GM18873 (cell line): ENCODE measurements at regions not wholly inside any gene's neighbourhood (a gene's known extent, or its start where the extent isn't known, plus 50 kb on each side); places are given as distances from the start of the nearest gene placed in this dataset.

Experiments
- ATAC-seq: cut with Tn5 transposase; IDR thresholded peaks from one replicate; pipeline ENCODE4 v1.9.1; 2021; ENCODE audit warnings: mild to moderate bottlenecking, moderate library complexity, moderate number of reproducible peaks; ENCODE audit not compliant: unreplicated experiment, low FRiP score

DNA sequence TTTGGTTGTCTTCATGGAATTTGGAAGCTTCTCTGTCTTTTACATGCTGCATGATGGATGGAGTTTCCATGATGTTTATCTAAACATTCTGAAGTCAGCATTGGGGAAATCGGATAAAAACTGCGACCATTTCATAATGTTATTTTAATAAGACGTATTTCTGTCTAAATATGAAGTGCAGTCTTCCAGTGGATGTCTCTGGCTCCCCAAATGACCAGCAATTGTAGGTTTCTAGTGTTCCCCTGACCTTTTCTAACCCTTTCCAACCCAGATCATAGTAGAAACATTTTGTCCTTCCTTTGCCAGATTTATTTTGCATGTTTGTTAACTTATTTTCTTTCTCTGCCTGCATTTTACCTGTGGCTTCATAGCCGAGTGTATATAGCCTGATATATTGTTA lies 559.3 kb downstream of the ADCYAP1 start:
- ATAC-seq: no peak

DNA sequence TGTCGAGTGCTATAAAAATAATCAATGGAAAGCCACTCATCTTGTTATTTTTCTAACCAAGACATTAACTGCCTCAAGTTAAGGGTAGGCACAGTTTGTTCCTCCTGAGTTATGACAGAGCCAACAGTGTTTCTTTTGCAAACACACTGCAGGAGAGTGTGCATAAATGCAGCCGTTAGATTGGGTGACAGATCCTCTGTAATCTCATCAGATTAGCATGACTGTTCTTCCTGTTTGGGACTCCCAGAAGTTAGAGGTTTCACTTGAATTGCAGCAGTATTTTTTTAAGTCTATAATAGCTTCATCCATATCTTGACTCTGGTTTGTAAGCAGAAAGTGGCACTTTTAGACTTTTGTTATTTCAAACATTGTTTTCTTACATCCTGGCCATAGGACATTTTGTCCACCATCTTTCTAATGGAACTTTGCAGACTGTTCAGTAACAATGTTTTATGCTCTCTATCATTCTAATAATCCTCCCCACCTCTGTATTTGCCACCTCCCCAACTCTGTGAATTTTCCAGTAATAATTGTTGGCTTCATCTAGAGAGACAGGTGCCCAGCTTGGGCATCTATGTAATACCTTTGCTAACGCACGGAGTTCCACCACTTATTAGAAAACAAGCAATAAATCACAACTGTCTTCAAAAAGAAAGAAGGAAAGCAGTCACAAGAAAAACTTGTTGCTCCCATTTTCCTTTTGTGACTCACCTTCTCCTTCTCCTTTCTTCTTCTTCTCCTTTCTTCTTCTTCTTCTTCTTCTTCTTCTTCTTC lies 560.0 kb downstream of the ADCYAP1 start:
- no peak for ATAC-seq

DNA sequence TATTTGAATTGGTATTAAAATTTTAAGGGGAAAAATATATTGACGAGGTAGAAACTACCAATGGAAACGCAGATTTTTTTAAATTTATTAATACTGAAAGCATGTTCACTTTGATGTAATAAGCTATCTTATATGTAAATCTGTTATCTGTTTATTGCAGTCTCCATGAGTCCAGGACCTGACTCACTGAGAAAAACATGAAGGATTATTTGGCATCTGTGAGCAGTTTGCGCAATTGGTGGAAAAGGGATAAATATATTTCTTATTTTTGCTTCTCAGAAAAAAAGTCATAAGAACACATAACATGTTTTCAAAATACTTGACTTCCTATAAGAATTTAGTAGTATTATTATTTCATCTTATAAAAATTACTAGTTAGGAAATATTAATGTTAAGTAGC lies 561.4 kb downstream of the ADCYAP1 start:
- no peak for ATAC-seq

DNA sequence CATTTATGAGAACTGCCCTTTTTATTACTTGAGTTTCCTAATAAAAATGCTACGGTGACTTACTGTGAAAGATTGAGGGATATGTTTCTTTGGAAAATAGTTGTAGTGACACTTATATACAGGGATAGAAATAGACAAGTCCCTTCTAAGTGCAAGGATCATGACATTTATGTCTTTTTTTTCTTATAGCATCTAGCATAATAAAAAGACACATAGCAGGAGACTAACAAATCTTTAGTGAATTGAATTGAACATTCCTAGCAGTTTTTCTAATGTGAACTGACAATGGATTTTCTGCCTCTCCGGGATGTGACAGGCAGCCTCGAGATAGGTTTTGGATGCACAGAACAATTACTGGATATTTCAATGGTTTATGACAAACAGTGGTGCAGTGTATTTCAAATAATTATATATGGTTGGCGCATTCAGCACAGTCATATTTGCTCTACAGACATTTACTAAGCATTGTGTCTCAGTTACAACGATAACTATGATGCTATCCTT lies 562.8 kb downstream of the ADCYAP1 start:
- ATAC-seq: no peak

DNA sequence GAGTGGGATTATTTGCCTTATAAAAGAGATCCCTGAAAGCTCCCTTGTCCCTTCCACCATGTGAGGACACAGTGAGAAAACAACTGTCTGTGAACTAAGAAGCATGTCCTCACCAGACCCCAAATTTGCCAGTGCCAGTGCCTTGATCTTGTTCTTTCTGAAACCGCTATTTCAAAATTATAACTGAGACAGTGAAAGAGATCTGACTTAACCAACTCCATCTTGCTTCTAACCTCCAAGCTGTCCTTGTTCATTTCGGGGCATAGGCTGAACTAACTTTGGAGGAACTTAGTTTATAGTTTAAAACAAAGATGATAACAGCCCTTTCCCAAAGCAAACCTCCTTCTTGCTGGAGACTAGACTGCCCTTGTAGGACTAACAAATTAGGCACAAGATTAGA lies 563.9 kb downstream of the ADCYAP1 start:
- ATAC-seq: no peak

DNA sequence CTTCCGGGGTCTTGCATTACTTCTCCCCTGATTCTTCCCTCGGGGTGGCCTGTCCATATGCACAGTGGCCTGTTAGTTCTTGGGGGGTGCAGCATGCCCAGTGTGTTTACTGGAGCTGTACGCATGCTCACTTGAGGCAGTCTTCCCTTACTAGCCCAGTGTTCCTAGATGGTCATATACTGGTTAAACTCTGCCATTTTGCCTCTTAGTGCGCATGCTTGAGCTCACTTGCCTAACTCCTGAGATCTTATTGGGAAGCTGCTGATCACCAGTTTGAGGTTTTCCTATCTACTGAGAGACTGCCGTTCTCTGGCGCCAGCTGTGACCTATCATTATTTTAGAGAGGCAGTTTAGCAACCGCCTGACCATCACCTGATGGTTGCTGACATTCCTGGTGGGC lies 571.2 kb downstream of the ADCYAP1 start:
- no peak for ATAC-seq

DNA sequence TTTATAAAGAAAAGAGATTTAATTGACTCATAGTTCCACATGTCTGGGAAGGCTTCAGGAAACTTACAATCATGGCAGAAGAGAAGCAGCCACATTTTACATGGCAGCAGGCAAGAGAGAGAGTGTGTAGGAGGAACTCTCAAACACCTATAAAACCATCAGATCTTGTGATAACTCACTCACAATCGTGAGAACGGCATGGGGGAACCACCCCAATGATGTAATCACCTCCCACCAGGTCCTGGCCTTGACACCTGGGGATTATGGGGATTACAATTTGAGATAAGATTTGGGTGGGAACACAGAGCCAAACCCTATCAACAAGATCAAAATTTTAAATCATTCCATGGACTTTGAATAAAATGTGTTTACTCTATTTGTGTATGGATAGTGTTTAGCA lies 575.6 kb downstream of the ADCYAP1 start:
- ATAC-seq: no peak

DNA sequence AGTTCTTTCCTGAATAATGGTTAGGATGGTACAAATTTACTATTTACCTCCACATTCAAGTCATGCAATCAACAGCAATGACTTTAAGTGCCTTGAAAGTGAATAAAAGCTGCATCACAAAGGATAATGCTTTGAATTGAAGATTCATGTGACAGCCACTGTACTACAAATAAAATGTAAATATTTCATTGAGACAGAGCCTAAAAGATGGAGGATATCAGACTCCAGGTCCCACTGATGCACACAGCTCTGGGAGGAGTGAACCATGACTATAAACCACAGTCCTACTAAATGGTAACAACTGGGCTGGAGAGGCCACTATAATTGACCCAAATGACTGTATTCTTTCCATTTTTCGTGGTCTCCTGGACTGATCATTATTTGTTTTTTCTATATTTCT lies 576.9 kb downstream of the ADCYAP1 start:
- ATAC-seq: no peak

DNA sequence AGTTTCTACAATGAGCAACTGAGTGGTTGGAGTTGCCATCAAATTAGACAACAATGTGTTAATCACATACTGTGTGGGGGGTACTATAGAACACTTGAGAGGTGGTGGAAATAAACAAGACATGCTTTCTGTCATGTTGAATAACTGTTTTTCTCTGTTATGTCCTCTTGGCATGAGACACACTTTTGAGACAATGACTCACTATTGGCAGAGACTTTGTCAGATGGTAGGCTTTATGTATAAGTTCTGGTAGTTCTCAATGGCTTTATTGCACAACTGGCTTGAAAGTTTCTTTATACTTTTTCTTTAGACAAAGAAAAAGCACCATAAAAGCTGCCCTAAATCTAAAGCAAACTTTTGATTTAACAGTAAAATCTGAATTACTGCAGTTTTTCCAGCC lies 578.7 kb downstream of the ADCYAP1 start:
- no peak for ATAC-seq

DNA sequence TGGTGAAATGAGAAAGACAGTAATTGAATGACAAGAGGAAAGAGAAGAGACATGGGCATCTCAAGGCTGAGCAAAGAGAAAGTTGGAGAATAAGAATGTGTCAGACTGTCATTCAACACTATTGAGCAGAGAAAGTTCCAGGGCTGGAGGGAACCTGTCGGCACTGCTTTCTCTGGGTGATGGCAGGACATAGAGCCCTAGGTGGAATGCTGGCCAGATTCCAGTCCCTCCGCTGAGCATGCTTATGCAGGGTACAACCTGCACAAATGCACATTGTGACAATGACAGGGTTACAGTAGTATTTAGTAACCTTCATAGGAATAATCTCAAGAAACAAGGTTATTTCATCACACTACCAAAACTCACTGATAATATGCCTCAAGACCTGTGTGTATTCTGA lies 582.8 kb downstream of the ADCYAP1 start:
- no peak for ATAC-seq

DNA sequence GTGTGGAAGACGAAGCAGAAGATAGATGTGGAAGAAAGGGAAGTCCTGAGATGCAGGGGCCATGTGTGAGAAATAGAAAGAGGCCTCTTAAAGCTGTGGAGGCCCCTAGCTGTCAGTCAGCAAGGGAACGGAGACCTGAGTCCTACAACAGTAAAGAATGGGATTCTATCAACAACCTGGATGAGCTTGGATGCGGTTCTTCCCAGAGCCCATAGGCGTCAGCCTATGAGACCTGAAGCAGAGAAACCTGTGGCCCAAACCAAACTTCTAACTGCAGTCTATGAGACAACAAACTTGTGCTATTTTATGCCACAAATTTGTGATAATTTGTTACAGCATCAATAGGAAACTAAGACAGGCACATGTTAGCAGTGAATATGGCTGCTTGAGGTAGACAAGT lies 583.7 kb downstream of the ADCYAP1 start:
- ATAC-seq: no peak

DNA sequence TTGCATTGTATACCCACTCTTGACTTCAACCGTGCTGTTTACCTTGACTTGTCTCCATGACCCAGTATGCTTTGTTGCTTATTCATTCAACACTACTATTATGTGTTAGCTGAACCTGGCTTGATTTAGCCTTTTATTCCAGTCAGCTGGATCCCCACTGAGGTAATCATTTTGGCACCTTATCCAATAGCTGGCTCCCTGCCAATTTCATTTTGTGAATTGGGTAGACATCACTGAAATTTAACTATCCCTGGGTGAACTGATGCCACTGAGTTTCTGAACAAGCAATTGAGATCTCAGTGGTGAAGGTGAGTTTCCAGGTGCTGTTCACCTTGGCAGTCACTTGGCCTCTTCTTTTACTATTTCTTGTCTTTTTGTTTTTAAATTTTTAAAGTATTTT lies 584.3 kb downstream of the ADCYAP1 start:
- ATAC-seq: no peak

DNA sequence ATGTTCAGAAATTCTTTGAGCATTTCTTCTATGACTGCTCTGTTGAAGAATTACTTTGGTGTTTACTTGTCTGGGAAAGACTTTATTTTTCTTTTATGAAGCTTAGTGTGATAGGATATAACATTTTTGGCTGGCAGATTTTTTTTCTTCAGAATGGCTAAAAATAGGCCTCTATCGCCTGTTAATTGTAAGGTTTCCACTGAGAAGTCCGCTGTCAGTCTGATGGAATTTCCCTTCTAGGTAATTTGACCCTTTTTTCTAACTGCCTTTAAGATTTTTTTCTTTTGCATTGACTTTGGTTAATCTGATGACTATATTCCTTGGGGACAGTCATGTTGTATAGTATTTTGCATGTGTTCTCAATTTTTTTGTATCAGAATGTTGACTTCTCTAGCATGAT lies 590.7 kb downstream of the ADCYAP1 start:
- no peak for ATAC-seq

DNA sequence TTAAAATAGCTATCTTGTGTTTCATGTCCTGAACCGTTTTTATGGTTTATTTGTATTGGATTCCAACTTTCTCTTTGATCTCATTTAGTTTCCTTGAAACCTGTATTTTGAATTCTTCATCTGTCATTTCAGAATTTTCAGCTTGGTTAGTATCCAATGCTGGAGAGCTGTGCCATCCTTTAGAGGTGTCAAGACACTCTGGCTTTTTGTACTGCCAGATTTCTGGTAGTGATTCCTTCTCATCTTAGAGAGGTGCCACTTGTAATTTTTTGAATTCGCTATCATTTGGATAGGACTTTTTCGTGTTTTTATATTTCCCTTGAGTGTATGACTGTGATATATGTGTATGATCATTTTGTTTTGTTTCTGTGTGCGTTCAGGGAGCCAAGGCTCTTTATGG lies 591.4 kb downstream of the ADCYAP1 start:
- ATAC-seq: no peak

DNA sequence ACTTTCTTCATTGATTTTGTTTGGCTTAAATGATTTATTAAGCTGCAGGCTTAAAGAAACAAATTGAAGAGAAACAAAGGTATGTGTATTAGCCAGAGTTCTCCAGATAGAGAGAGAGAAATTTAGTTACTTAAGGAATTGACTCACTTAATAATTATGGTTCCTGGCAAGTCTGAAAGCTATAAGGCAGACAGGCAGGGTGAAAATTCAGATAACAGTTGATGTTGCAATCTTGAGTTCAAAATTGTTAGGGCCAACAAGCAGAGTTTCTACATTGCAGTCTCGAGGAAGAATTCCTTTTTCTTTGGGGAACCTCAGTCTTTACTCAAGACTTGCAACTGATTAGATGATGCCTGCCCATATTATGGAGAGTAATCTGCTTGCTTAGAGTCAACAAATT lies 593.5 kb downstream of the ADCYAP1 start:
- ATAC-seq: no peak

DNA sequence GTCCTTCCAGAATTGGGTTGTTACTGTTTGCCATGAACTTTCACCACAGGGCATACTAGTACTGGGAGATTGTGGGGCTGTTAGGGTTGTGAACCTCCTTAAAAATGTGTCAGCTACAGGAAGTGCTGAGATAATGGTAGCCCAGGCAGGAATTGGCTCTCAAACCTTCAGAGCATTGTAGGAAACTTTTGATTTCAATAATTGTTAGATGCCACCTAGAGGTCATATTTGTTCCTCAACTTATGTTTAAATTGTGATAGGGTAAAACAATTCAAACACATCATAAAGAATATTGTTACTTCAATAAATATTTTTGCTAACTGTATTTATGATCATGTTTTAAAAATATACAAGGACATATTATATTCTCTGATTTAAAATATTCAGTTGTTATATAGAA lies 594.6 kb downstream of the ADCYAP1 start:
- ATAC-seq: no peak

DNA sequence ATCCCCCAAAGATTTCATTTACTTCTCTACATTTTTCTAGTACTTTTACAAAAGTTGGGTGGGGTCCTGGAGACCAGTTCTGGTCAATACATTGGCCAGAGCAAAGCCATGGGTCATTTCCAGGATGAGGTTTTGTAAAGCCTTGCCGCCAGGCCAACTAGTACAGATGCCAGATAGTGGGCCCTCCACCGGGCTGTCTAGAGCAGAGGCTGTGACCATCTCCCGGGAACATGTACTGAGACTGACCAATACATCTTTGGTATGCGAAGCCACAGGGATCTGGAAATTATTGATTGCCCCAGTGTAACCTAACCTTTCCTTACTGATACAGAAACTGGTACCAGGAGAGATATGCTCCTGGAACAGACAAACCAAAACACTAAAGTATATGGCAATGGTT lies 599.2 kb downstream of the ADCYAP1 start:
- ATAC-seq: no peak

DNA sequence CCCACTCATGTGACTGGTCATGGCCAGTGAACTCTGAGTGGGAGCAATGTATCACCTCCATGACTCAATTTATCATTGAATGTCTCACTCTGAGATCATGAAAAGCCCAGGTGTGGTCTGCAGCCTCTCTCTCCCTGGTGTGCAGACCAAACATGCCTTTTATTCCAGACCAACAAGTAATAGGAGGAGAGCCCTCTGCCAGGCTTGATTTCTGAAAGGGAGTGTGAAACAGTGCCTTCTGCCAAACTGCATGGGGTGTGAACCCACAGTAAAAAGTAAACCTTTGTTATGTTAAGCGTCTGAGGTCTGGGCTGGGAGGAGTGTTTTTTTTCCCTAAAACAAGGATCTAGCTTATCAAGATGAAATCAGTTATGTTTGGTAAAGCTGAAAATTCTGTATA lies 601.2 kb downstream of the ADCYAP1 start:
- ATAC-seq: no peak

DNA sequence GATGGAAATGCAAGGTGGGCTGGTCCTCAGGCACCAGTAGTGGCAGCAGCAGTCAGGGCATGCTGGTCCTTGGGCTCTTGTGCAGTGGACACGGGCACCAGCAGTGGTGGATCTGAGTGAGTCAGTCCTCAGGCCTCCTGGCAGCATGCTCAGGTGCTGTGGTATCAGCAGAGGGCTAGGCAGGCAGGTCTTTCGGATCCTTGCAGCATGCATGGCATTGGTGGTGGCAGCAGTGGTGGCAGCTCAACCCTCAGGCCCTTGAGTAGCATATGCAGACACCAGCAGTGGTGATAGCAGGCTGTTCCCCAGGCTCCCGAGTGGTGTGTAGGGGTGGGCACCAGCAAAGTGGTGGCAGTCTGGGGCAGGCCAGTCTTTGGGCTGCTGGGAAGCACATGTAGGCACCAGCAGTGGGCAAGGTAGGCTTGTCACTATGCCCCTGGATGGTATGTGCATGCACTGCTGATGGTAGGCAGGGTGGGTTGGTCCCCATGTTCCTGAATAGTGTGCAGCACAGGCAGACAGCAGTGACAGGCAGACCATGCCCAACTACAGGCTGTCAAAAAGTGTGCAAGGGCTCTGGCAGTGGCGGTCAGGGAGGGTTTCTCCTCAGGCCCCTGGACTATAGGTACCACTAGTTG lies 606.0 kb downstream of the ADCYAP1 start:
- no peak for ATAC-seq

DNA sequence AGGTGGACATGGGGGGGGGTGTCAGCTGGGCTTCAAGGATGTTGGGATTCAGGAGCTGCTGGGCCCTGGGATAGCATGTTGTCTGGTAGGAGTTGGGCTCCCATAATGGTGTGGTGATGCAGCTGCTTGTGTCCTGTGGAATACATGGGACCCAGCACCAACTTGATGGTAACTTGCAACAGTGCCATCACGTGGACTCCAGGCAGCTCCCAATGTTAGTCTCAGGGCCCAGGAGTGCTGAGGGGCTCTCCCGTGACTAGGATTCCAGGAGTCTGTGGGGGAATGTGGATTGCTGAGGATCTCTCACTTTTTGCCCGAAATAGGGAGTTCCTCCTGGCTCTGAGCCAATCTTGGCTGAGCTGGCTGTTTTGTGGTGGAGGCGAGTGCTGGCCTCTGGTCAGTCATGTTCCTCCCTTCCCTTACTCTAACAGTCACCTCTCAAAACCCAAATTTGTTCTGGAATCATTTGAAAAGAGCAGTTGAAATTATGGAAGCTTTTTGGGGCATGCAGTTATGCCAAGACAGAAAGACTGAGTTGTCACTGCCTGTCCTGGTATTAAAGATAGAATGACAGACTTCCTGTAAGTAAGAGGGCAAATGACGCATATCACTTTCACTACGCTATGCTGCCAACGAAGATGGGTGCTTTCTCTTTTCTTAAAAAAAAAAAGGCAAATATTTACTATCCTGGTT lies 607.1 kb downstream of the ADCYAP1 start:
- ATAC-seq: no peak

DNA sequence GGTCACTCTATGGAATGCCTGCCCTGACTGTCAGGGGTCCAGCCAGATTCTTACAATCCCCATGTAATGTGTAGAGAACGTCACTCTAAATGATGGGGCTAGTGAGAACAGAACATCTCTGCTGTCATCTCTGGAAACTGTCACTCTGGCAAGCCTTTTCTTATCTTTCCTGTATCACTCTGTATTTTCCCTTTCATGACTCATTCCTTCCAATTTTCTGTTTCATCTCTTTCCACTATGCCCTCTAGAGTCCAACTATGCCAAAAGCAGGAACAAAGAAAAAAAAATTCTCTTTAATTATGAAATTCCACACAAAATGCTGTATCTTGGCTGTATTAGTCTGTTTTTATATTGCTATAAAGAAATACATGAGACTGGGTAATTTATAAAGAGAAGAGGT lies 608.8 kb downstream of the ADCYAP1 start:
- ATAC-seq: no peak
